ENCODE measurements at regions not wholly inside any gene's neighbourhood (a gene's known extent, or its start where the extent isn't known, plus 50 kb on each side); places are given as distances from the start of the nearest gene placed in this dataset.

- Histone ChIP-seq H3K9me3 (no peaks in the 10 kb centered on the region), H3K4me3 (no peak overlapping the region), H3K27ac (replicated peaks in 1 of 4) (no peak overlapping the region), H3K36me3 (no peaks in the 10 kb centered on the region), H3K27me3 (no peaks in the 10 kb centered on the region), H3K4me1 (no peaks in the 10 kb centered on the region)
- intact Hi-C loops (cut with DNase I): no loop called here
- TF ChIP-seq POLR2A (IDR thresholded peaks at IDR 0.05; ENCODE audit: low read depth): no peak
- no peak for TF ChIP-seq CTCF (IDR thresholded peaks at IDR 0.05)
- TF ChIP-seq POLR2AphosphoS5 (IDR thresholded peaks at IDR 0.05): no peak
- TF ChIP-seq EP300 (IDR thresholded peaks at IDR 0.05): no peak
- 70% methylated on average over 2 of the region's 2 CpGs for WGBS
- DNase-seq (ENCODE audit: extremely low spot score): no peak
Observed at GRCh38 chr13:105389373-105389772, 1146.1 kb downstream of the EFNB2 start.

DNA sequence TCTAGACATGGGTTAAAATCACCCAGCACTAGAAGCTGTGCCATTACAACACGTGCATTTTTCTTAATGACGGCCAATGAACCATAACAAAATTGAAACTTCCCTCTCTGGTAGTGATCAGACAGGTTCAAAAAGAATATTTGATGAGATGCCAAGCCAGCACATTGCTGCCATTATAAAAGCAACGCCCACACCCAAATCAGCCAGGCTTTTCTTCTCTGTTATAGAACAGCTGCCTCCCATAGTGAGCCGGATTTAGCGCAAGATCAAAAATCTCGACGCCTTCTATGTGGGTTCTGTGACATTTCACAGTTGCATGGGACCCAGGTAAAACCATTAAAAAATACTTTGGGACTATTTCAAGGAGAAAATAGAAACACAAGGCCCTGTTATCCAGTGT, 1158.0 kb downstream of the EFNB2 start:
- Histone ChIP-seq H3K27me3 (no peaks in the 10 kb centered on the region), H3K9me3 (no peaks in the 10 kb centered on the region), H3K36me3 (no peaks in the 10 kb centered on the region), H3K4me3 (no peak overlapping the region), H3K4me1 (no peaks in the 10 kb centered on the region), H3K27ac (replicated peaks in 1 of 4) (no peak overlapping the region)
- TF ChIP-seq EP300 (IDR thresholded peaks at IDR 0.05) (no peak), POLR2AphosphoS5 (IDR thresholded peaks at IDR 0.05) (no peak), POLR2A (IDR thresholded peaks at IDR 0.05; ENCODE audit: low read depth) (no peak), CTCF (IDR thresholded peaks at IDR 0.05) (no peak)
- 90% methylated on average over 7 of the region's 7 CpGs for WGBS
- intact Hi-C loops (cut with DNase I): no loop called here
- no peak for DNase-seq (ENCODE audit: extremely low spot score)

GRCh38 chr13:105370011-105370650, 1165.3 kb downstream of the EFNB2 start:
- no peaks in the 10 kb centered on the region for H3K36me3 ChIP-seq
- DNase-seq (ENCODE audit: extremely low spot score): no peak
- H3K4me3 ChIP-seq: no peak overlapping the region
- H3K27me3 ChIP-seq: no peaks in the 10 kb centered on the region
- 55% methylated on average over 2 of the region's 2 CpGs for WGBS
- TF ChIP-seq POLR2A (IDR thresholded peaks at IDR 0.05; ENCODE audit: low read depth) (no peak), EP300 (IDR thresholded peaks at IDR 0.05) (no peak), CTCF (IDR thresholded peaks at IDR 0.05) (no peak), POLR2AphosphoS5 (IDR thresholded peaks at IDR 0.05) (no peak)
- H3K4me1 ChIP-seq: no peaks in the 10 kb centered on the region
- H3K9me3 ChIP-seq: no peaks in the 10 kb centered on the region
- intact Hi-C loops (cut with DNase I): no loop called here
- no peak overlapping the region for H3K27ac ChIP-seq (replicated peaks in 1 of 4)

DNA sequence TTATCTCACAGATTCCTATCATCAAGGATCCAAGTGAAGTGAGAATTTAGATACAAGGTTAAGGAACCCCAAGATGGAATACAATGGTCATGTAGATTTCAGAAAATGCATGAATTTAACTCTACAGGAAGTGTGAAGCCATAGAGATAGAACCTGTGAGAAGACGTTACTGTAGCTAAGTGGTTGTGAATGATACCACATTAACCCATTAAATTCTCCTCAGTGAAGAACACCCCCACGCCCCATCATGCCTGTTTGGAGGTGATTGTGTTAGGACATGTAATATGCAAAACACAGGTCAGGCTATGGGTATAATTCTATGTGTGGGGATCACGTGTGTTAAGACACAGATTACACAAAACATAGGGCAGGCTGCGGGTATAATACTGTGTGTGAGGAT, 1166.7 kb downstream of the EFNB2 start:
- no peak for DNase-seq (ENCODE audit: extremely low spot score)
- TF ChIP-seq EP300 (IDR thresholded peaks at IDR 0.05) (no peak), CTCF (IDR thresholded peaks at IDR 0.05) (no peak), POLR2A (IDR thresholded peaks at IDR 0.05; ENCODE audit: low read depth) (no peak), POLR2AphosphoS5 (IDR thresholded peaks at IDR 0.05) (no peak)
- WGBS: 87% methylated on average over 4 of the region's 4 CpGs

DNA sequence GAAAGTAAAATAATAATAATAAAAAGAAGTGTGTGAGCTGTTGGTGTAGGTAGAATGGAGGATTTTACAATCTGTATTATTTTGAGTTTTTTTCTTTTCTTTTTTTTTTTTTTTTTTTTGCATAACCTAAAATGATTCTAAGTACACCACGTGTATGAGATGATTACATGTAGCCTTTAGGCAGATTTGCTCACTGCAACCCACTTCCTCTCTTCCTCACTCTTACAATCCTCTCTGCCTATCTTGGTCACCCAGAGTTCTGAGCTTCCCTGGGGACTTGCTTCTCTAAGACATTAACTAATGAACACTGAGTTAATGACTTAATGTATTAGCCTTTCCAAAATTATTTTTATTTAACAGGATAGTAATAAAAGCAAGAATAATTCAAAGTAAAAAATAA, 1169.6 kb downstream of the EFNB2 start:
- H3K4me1 ChIP-seq: peaks cover 0 to 8% (median 1%) of the 10 kb centered on the region in 4 donors
- TF ChIP-seq POLR2AphosphoS5 (IDR thresholded peaks at IDR 0.05) (no peak), EP300 (IDR thresholded peaks at IDR 0.05) (no peak), CTCF (IDR thresholded peaks at IDR 0.05) (no peak), POLR2A (IDR thresholded peaks at IDR 0.05; ENCODE audit: low read depth) (no peak)
- no peak overlapping the region for H3K4me3 ChIP-seq
- no peaks in the 10 kb centered on the region for H3K36me3 ChIP-seq
- 43% methylated on average over 1 of the region's 1 CpG for WGBS
- DNase-seq (ENCODE audit: extremely low spot score): no peak
- no peaks in the 10 kb centered on the region for H3K9me3 ChIP-seq
- H3K27me3 ChIP-seq: no peaks in the 10 kb centered on the region
- no peak overlapping the region for H3K27ac ChIP-seq (replicated peaks in 1 of 4)
- intact Hi-C loops (cut with DNase I): no loop called here

More for the DNA sequence above, 1166.7 kb downstream of the EFNB2 start:
- no peaks in the 10 kb centered on the region for H3K27me3 ChIP-seq
- no peaks in the 10 kb centered on the region for H3K9me3 ChIP-seq
- peaks cover 0 to 4% (median under 1%) of the 10 kb centered on the region in 4 donors for H3K4me1 ChIP-seq
- no peak overlapping the region for H3K27ac ChIP-seq (replicated peaks in 1 of 4)
- intact Hi-C loops (cut with DNase I): no loop called here
- H3K36me3 ChIP-seq: no peaks in the 10 kb centered on the region
- H3K4me3 ChIP-seq: no peak overlapping the region

Data from esophagus muscularis mucosa (tissue), 4 donors.